ENCODE measurements at regions not wholly inside any gene's neighbourhood (a gene's known extent, or its start where the extent isn't known, plus 50 kb on each side); places are given as distances from the start of the nearest gene placed in this dataset.

DNA sequence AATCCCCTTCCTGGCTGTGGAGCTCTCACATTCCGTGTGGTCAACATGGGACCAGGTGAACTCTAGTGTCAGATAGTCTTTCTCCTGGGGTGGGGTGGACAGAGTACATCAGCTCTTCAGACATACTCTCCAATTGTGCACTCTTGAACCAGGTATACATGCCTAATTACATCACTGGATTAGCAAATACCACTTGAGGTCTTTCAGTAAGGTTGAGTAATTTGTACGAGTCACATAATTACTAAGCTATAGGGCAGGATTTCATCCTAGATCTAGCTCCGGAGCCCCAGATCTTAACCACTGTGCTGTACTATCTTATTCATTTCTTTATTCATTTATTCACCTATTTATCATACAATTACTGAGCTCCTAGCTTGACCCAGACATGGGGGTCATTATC is 821.3 kb downstream of the TFAP2A start:
- no peak for DNase-seq (ENCODE audit: extremely low read depth, low read depth)
- no peak overlapping the region for H3K4me3 ChIP-seq (replicated peaks; ENCODE audit: low read depth, low read length)
- TF ChIP-seq, protein P1, sequence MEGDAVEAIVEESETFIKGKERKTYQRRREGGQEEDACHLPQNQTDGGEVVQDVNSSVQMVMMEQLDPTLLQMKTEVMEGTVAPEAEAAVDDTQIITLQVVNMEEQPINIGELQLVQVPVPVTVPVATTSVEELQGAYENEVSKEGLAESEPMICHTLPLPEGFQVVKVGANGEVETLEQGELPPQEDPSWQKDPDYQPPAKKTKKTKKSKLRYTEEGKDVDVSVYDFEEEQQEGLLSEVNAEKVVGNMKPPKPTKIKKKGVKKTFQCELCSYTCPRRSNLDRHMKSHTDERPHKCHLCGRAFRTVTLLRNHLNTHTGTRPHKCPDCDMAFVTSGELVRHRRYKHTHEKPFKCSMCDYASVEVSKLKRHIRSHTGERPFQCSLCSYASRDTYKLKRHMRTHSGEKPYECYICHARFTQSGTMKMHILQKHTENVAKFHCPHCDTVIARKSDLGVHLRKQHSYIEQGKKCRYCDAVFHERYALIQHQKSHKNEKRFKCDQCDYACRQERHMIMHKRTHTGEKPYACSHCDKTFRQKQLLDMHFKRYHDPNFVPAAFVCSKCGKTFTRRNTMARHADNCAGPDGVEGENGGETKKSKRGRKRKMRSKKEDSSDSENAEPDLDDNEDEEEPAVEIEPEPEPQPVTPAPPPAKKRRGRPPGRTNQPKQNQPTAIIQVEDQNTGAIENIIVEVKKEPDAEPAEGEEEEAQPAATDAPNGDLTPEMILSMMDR (IDR thresholded peaks at IDR 0.05; ENCODE audit: low read depth, low read length, missing control alignments) = no peak

DNA sequence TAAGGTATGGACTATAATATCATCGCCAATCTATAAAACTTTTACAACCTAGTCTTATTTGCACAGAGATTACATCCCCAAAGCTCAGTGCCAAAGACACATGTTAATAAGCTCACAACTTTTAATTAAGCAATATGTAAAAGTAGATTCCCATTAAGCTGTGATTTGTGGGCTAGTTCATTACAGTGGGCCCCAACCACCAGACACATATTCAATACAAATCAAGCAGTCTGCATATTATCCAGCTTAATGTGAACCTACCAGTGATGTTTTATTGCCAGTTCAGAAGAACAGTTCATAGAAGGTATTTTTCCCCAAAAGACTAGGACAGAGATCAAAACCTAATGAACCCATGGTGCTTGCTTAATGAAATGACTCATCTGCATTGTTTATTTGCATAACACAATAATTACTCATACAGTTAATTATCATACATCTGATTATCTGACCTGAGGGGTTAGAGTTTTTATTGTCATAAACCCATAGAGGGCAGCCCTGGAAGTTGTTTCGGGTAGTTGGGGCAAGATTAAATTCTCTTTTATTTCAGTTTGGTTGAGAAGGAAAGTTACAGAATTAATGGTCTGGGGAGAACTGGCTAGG is 831.0 kb downstream of the TFAP2A start:
- no peak overlapping the region for H3K4me3 ChIP-seq (replicated peaks; ENCODE audit: low read depth, low read length)
- TF ChIP-seq, protein P1 (IDR thresholded peaks at IDR 0.05; ENCODE audit: low read depth, low read length, missing control alignments) = no peak
- no peak for DNase-seq (ENCODE audit: extremely low read depth, low read depth)

DNA sequence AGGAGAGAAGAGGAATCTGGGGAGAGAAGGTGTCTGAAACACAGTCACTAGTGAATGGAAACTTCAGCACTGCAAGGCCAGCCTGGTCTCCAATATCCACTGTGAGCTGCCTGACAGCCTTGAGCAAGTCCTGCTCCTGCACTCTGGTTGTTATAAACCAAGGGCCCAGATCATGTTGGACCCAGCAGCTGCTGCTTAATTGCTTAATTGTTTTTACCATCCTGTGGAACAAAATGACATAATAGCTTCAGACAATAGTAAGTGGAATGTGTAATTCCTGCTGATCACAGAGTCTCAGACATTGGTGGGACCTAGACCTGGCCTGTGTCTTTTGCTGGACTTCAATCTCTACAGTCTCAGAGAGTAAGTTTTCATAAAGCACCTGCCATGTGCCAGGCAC is 833.7 kb downstream of the TFAP2A start:
- TF ChIP-seq, protein P1 (IDR thresholded peaks at IDR 0.05; ENCODE audit: low read depth, low read length, missing control alignments) = no peak
- no peak overlapping the region for H3K4me3 ChIP-seq (replicated peaks; ENCODE audit: low read depth, low read length)
- no peak for DNase-seq (ENCODE audit: extremely low read depth, low read depth)

DNA sequence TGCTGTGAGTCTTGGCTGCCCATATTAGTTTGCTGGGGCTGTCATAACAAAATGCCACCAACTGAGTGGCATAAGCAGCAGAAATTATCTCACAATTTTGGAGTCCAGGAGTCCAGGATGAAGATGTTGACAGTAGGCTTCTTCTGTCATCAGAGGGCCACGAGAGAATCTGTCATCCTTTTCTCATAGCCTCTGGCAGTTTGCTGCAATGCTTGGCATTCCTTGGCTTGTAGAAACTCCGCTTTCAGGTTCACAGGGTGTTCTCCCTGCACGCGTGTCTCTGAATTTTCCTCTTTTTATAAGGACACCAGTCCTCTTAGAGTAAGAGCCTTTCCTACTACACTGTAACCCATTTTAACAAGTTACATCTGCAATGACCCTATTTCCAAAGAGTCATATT is 838.4 kb downstream of the TFAP2A start:
- TF ChIP-seq, protein P1 (IDR thresholded peaks at IDR 0.05; ENCODE audit: low read depth, low read length, missing control alignments) = no peak
- DNase-seq (ENCODE audit: extremely low read depth, low read depth) = no peak

DNA sequence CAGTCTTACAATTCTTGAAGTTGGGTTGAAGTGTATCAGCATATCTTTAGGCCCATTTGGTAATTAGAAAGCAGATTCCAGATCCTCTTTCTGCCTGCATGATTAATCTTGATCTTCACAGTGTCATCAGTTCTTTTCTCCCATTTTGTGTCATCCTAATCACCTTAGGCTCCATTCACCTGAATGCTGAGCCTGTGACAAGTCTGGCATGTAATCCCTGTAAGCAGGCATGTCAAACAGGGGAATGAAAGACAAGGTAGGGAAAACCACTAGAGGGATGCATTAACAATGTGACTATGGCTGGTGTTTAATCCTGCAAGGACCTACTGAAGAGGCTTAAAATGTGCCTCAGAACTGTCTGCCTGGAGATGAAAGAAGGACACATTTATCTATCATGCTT is 848.8 kb downstream of the TFAP2A start:
- H3K4me3 ChIP-seq (replicated peaks; ENCODE audit: low read depth, low read length) = no peak overlapping the region
- DNase-seq (ENCODE audit: extremely low read depth, low read depth) = no peak
- TF ChIP-seq, protein P1 (IDR thresholded peaks at IDR 0.05; ENCODE audit: low read depth, low read length, missing control alignments) = no peak

More for the DNA sequence above, 838.4 kb downstream of the TFAP2A start:
- no peak overlapping the region for H3K4me3 ChIP-seq (replicated peaks; ENCODE audit: low read depth, low read length)

DNA sequence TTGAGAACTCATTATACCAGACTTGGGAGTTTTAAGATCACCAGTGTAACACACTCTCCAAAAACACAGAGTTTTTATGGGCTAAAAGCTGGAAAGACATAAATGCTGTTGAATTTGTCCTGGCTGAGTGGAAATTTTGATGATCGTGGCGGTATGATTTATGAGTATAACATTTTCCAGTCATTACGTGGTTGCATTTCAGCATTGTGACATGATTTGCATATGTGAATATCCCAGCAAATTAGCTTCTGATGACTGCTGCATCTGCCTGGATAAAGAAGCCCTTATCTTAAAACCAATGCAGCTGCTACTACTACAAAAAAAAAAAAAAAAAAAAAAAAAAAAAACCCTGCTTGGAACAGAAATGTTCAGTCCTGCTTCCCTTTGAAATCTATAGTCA is 850.9 kb downstream of the TFAP2A start:
- no peak for DNase-seq (ENCODE audit: extremely low read depth, low read depth)
- TF ChIP-seq, protein P1 (IDR thresholded peaks at IDR 0.05; ENCODE audit: low read depth, low read length, missing control alignments) = no peak
- H3K4me3 ChIP-seq (replicated peaks; ENCODE audit: low read depth, low read length) = no peak overlapping the region

DNA sequence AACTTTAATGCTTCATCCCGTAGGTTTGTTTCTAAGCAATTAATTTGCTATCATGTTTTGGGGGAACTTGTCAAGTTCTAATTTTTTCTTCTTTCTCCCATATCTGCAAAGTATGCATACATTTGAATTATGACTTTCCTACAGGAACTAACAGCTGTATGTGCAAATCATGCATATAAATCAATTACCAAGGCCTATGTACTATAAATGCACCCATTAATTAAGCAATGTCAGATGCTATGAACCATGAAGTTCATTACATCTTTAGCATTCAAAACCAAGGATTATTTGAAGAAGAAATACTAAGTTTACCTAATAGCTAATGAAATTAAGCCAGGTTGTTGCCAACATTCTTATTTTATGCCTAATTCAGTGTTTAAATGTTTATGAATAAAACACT is 851.3 kb downstream of the TFAP2A start:
- no peak for DNase-seq (ENCODE audit: extremely low read depth, low read depth)
- TF ChIP-seq, protein P1 (IDR thresholded peaks at IDR 0.05; ENCODE audit: low read depth, low read length, missing control alignments) = no peak
- no peak overlapping the region for H3K4me3 ChIP-seq (replicated peaks; ENCODE audit: low read depth, low read length)
